ENCODE measurements at regions not wholly inside any gene's neighbourhood (a gene's known extent, or its start where the extent isn't known, plus 50 kb on each side); places are given as distances from the start of the nearest gene placed in this dataset.

DNA sequence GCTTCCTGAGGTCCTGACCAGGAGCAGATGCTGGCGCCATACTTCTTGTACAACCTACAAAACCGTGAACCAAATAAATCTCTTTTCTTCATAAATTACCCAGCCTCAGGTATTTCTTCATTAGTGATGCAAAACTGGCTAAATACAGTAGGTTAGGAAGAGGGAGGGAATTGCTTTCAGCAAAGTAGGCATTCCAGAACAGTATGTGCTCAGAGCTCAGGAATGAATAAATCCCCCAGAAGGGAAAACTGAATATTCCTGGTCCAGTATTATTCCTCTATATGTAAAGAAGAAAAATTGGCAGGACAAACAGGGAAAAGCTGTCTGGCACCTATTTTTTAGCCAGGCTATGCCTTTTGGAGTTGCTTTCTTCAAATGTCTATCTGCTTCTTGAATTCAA is 577.1 kb downstream of the PSAT1 start:
- H3K9ac ChIP-seq (ENCODE audit: low read depth, low read length), result no peak overlapping the region
- H3K27me3 ChIP-seq (ENCODE audit: control insufficient read depth, insufficient read depth, low read length), result no peaks in the 10 kb centered on the region
- no peaks in the 10 kb centered on the region for H3K9me3 ChIP-seq (ENCODE audit: control insufficient read depth, insufficient read depth, low read length)
- no peak overlapping the region for H3K27ac ChIP-seq (ENCODE audit: low read depth, low read length)
- H3K4me1 ChIP-seq (ENCODE audit: control insufficient read depth, insufficient read depth, low read length), result no peaks in the 10 kb centered on the region
- H3K36me3 ChIP-seq (ENCODE audit: control insufficient read depth, insufficient read depth, low read length), result no peaks in the 10 kb centered on the region
- H3K4me3 ChIP-seq (ENCODE audit: low read depth, low read length), result no peak overlapping the region

DNA sequence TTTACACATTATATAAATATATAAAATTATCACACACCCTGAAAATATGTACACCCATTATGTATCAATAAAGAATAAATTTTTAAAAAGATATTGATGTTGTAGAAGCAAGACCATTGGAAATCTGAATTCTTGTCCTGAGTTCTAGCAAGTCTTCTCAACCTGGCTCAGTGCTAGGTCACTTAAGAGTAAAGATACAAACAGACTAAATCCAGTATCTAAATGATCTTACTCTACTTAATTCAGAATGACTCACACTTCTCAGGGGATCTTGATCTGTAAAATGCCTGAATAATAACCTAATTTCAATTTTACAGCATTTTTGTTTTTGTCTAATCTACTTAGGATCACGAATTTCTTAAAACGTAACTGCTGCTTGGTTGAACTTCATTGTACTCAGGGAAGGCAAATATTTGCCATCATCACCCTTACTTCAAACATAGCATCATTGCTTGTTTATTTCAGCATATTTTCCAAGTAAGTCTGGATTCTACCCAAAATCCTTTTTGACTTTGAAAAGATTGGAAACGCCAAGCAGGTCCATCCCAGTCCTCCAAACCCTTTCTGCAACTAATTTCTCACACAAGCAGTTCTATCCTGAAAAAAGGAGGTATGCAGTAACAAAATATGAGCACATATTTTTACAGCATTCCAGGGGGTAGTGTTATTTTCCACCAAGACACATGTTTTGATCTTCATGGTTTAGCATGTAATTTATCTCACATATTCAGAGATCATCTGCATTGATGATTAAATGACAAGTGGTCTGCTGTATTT is 582.6 kb downstream of the PSAT1 start:
- no peak overlapping the region for H3K4me3 ChIP-seq (ENCODE audit: low read depth, low read length)
- no peak overlapping the region for H3K27ac ChIP-seq (ENCODE audit: low read depth, low read length)
- no peak overlapping the region for H3K9ac ChIP-seq (ENCODE audit: low read depth, low read length)
- no peaks in the 10 kb centered on the region for H3K27me3 ChIP-seq (ENCODE audit: control insufficient read depth, insufficient read depth, low read length)
- no peaks in the 10 kb centered on the region for H3K9me3 ChIP-seq (ENCODE audit: control insufficient read depth, insufficient read depth, low read length)
- H3K4me1 ChIP-seq (ENCODE audit: control insufficient read depth, insufficient read depth, low read length), result no peaks in the 10 kb centered on the region
- no peaks in the 10 kb centered on the region for H3K36me3 ChIP-seq (ENCODE audit: control insufficient read depth, insufficient read depth, low read length)

DNA sequence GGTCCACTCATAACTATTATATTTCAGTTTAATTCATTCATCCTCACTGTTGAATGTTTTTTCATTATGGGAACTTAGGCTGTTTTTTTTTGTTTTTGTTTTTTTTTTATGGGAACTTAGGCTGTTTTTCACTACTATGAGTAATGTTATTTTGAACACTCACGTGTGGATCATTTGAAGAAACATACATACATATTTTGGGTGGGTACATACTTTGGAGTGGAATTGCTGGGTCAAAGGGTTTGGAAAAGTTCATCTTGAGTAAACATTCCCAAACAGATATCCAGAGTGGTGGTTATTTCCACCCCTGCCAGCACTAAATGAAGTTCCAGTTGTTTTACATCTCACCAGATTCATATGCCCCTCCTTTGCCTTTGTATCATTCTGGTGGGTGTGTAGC is 584.4 kb downstream of the PSAT1 start:
- H3K4me1 ChIP-seq (ENCODE audit: control insufficient read depth, insufficient read depth, low read length), result no peaks in the 10 kb centered on the region
- no peaks in the 10 kb centered on the region for H3K27me3 ChIP-seq (ENCODE audit: control insufficient read depth, insufficient read depth, low read length)
- H3K27ac ChIP-seq (ENCODE audit: low read depth, low read length), result no peak overlapping the region
- H3K9me3 ChIP-seq (ENCODE audit: control insufficient read depth, insufficient read depth, low read length), result no peaks in the 10 kb centered on the region
- H3K36me3 ChIP-seq (ENCODE audit: control insufficient read depth, insufficient read depth, low read length), result no peaks in the 10 kb centered on the region
- H3K9ac ChIP-seq (ENCODE audit: low read depth, low read length), result no peak overlapping the region
- H3K4me3 ChIP-seq (ENCODE audit: low read depth, low read length), result no peak overlapping the region

DNA sequence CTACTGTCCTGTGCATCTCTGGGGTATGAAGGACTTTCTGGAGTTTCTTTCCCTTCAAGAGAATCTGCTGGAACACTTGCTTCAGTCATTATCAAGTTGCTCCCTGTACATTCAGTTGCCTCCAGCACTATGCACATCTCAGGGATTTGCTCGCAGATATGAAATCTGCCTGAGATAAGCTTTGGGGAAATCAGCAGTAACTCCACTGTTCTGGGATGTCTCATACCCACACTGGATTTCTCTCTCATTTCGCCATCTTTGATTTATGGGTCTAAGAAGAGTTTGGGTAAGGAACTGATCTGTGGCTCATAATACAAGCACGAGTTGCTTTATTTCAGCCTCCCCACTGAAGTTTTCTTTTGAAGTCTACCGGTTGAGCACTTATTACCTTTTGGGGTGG is 585.6 kb downstream of the PSAT1 start:
- Histone ChIP-seq H3K4me3 (ENCODE audit: low read depth, low read length) (no peak overlapping the region), H3K27ac (ENCODE audit: low read depth, low read length) (no peak overlapping the region), H3K36me3 (ENCODE audit: control insufficient read depth, insufficient read depth, low read length) (no peaks in the 10 kb centered on the region), H3K4me1 (ENCODE audit: control insufficient read depth, insufficient read depth, low read length) (no peaks in the 10 kb centered on the region), H3K9me3 (ENCODE audit: control insufficient read depth, insufficient read depth, low read length) (no peaks in the 10 kb centered on the region), H3K9ac (ENCODE audit: low read depth, low read length) (no peak overlapping the region), H3K27me3 (ENCODE audit: control insufficient read depth, insufficient read depth, low read length) (no peaks in the 10 kb centered on the region)

DNA sequence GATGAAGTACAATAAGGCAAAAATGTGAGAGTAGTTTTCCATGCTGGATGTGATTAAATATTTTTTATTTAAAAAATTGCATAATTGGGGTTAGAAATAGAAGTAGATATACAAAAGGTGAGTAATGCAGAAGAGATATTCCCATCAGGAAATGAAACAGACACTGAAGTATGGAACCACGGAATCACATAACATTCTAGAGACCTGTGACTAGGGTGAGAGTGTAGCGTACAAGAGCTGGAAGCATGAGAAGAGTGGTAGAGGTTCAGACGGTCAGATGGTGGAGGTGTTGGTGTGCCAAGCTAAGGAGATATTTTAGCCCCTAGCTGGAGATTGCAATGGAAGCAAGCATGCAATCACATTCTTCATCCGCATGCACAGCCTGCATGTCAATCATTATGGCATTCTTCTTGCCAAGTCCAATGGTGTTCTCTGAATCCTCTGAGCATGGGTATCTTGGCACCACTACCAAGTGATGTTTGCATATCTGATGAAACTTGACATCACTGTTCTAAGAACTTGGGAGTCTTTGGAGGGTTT is 587.8 kb downstream of the PSAT1 start:
- no peaks in the 10 kb centered on the region for H3K36me3 ChIP-seq (ENCODE audit: control insufficient read depth, insufficient read depth, low read length)
- H3K27ac ChIP-seq (ENCODE audit: low read depth, low read length), result no peak overlapping the region
- no peak overlapping the region for H3K9ac ChIP-seq (ENCODE audit: low read depth, low read length)
- H3K9me3 ChIP-seq (ENCODE audit: control insufficient read depth, insufficient read depth, low read length), result no peaks in the 10 kb centered on the region
- no peaks in the 10 kb centered on the region for H3K4me1 ChIP-seq (ENCODE audit: control insufficient read depth, insufficient read depth, low read length)
- H3K27me3 ChIP-seq (ENCODE audit: control insufficient read depth, insufficient read depth, low read length), result no peaks in the 10 kb centered on the region
- H3K4me3 ChIP-seq (ENCODE audit: low read depth, low read length), result no peak overlapping the region

DNA sequence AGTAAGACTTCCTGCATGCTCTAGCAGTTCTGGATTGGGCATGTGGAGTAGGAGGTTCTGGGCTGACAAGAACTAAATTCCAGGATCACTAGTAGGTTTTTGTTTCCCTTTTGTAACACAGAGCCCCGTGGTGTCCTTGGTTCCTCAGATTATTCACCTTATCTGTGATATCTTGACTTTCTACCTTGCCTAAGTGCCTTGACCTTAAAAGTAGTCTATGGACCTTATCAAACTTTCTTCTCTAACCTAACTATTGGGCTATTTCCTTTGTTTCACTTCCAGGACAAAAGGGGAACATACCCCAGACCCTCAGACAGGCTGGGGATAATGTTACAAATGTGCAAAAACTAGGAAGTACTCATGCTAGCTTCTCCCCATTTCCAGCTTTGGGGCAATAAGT is 595.3 kb downstream of the PSAT1 start:
- no peak overlapping the region for H3K9ac ChIP-seq (ENCODE audit: low read depth, low read length)
- no peak overlapping the region for H3K27ac ChIP-seq (ENCODE audit: low read depth, low read length)
- peaks cover 3% of the 10 kb centered on the region; the same call in 1 of the 2 replicates for H3K9me3 ChIP-seq (ENCODE audit: control insufficient read depth, insufficient read depth, low read length)
- no peaks in the 10 kb centered on the region for H3K36me3 ChIP-seq (ENCODE audit: control insufficient read depth, insufficient read depth, low read length)
- no peaks in the 10 kb centered on the region for H3K4me1 ChIP-seq (ENCODE audit: control insufficient read depth, insufficient read depth, low read length)
- no peak overlapping the region for H3K4me3 ChIP-seq (ENCODE audit: low read depth, low read length)
- H3K27me3 ChIP-seq (ENCODE audit: control insufficient read depth, insufficient read depth, low read length), result no peaks in the 10 kb centered on the region

DNA sequence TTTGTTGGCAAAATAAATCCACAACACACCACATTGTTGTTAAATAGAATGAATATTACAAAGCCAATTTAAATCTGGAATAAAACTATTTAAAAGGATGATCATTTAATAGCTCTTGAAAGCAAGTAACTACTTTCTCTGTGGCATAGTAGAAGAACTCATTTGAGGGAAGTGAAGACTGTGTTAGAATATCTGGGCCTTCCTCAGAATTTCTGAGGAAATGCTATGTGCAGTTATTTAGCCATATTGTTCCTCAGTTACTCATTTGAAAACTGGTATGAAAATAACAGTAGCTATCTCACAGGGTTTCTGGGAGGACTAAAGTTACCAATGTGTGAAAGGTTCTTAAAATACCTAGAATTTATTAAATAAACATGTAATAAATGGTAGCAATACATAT is 595.8 kb downstream of the PSAT1 start:
- no peaks in the 10 kb centered on the region for H3K27me3 ChIP-seq (ENCODE audit: control insufficient read depth, insufficient read depth, low read length)
- no peaks in the 10 kb centered on the region for H3K36me3 ChIP-seq (ENCODE audit: control insufficient read depth, insufficient read depth, low read length)
- no peak overlapping the region for H3K27ac ChIP-seq (ENCODE audit: low read depth, low read length)
- peaks cover 3% of the 10 kb centered on the region; the same call in 1 of the 2 replicates for H3K9me3 ChIP-seq (ENCODE audit: control insufficient read depth, insufficient read depth, low read length)
- no peak overlapping the region for H3K4me3 ChIP-seq (ENCODE audit: low read depth, low read length)
- H3K9ac ChIP-seq (ENCODE audit: low read depth, low read length), result no peak overlapping the region
- H3K4me1 ChIP-seq (ENCODE audit: control insufficient read depth, insufficient read depth, low read length), result no peaks in the 10 kb centered on the region

DNA sequence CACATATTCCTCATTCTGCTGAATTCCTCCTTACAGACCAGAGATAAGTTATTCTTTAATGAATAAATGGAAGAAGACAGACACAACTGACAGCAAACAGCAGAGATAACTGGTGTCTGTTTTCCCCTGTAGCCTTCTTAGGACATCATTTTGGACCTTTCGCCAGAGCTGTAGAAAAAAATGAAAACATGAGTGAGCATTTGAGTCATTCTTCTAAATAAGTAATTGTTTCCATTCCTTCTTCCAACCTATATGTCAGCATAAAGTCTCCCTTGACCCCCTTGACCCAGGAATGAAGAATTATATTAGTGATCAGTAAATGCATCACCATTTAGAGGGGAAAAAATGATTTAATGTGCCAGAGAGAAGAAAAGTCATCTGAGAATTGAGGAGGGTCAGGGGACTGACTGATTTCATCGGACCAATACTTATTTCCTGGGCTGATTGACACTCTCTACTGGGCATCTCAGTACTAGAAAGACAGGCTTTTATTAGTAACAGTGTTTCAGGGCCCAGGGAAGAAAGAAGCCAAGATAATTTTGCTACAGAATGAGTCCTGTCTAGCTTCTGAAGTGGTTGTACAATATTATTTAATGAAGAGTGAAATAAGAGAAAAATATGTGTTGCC is 597.0 kb downstream of the PSAT1 start:
- Histone ChIP-seq H3K4me1 (ENCODE audit: control insufficient read depth, insufficient read depth, low read length) (no peaks in the 10 kb centered on the region), H3K4me3 (ENCODE audit: low read depth, low read length) (no peak overlapping the region), H3K27ac (ENCODE audit: low read depth, low read length) (no peak overlapping the region), H3K27me3 (ENCODE audit: control insufficient read depth, insufficient read depth, low read length) (no peaks in the 10 kb centered on the region), H3K36me3 (ENCODE audit: control insufficient read depth, insufficient read depth, low read length) (no peaks in the 10 kb centered on the region), H3K9me3 (ENCODE audit: control insufficient read depth, insufficient read depth, low read length) (peaks cover 3% of the 10 kb centered on the region; the same call in 1 of the 2 replicates), H3K9ac (ENCODE audit: low read depth, low read length) (no peak overlapping the region)

DNA sequence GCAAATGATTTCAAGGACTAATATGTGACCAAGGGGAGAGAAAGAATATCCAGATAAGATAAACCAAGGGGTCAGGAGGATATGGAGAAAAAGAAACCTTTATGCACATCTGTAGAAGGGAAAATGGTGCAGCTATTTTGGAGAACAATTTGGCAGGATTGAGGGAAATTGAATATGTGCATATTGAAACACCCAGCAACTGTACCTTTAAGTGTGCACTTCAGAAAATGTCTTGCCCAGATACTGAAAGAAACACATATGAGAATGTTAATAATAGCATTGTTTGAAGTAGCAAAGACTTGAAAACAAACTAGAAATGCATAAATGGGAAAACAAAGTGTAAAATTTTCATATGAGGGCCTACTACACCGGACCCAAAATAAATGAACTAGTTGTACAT is 599.6 kb downstream of the PSAT1 start:
- no peak overlapping the region for H3K9ac ChIP-seq (ENCODE audit: low read depth, low read length)
- no peaks in the 10 kb centered on the region for H3K36me3 ChIP-seq (ENCODE audit: control insufficient read depth, insufficient read depth, low read length)
- no peaks in the 10 kb centered on the region for H3K4me1 ChIP-seq (ENCODE audit: control insufficient read depth, insufficient read depth, low read length)
- no peak overlapping the region for H3K27ac ChIP-seq (ENCODE audit: low read depth, low read length)
- H3K4me3 ChIP-seq (ENCODE audit: low read depth, low read length), result no peak overlapping the region
- H3K27me3 ChIP-seq (ENCODE audit: control insufficient read depth, insufficient read depth, low read length), result no peaks in the 10 kb centered on the region
- H3K9me3 ChIP-seq (ENCODE audit: control insufficient read depth, insufficient read depth, low read length), result no peaks in the 10 kb centered on the region

DNA sequence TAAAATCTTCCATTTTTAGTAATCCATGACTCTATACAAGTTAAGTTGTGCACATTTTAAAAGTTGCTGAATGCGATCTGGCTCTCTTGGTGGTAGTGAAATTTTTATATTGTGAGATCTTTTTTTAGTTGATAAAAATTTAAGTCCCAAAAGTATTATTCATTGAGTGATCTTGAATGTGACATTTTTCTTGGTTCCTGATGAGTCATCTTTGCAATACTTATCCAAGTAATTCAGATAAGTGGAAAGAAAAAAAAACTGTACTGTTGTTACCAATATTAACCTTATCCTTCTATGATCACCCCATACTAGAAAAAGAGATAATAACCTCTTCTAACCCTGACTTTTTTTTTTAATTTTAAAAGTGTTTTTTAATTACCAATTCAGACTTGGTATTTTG is 601.3 kb downstream of the PSAT1 start:
- Histone ChIP-seq H3K36me3 (ENCODE audit: control insufficient read depth, insufficient read depth, low read length) (no peaks in the 10 kb centered on the region), H3K4me3 (ENCODE audit: low read depth, low read length) (no peak overlapping the region), H3K9ac (ENCODE audit: low read depth, low read length) (no peak overlapping the region), H3K27me3 (ENCODE audit: control insufficient read depth, insufficient read depth, low read length) (no peaks in the 10 kb centered on the region), H3K4me1 (ENCODE audit: control insufficient read depth, insufficient read depth, low read length) (no peaks in the 10 kb centered on the region), H3K27ac (ENCODE audit: low read depth, low read length) (no peak overlapping the region), H3K9me3 (ENCODE audit: control insufficient read depth, insufficient read depth, low read length) (no peaks in the 10 kb centered on the region)

DNA sequence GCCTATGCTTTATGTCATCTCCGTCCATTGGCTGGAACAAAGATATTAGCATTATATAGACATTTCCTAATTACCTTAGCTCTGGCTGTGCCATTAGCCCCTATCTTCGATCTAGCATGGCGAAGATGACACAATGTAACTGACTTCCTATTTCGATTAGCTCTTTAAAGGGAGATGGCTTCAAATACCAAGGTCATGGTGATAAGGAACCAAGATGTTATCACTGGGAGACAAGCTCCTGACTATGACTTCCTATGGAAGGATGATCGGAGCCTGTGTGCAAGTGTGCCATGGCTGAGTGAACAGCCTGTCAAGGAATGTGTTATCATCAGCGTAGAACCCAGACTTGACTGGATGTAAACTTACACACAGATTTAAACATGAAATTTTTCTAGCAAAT is 602.1 kb downstream of the PSAT1 start:
- Histone ChIP-seq H3K9ac (ENCODE audit: low read depth, low read length) (no peak overlapping the region), H3K36me3 (ENCODE audit: control insufficient read depth, insufficient read depth, low read length) (no peaks in the 10 kb centered on the region), H3K4me1 (ENCODE audit: control insufficient read depth, insufficient read depth, low read length) (no peaks in the 10 kb centered on the region), H3K9me3 (ENCODE audit: control insufficient read depth, insufficient read depth, low read length) (no peaks in the 10 kb centered on the region), H3K4me3 (ENCODE audit: low read depth, low read length) (no peak overlapping the region), H3K27me3 (ENCODE audit: control insufficient read depth, insufficient read depth, low read length) (no peaks in the 10 kb centered on the region), H3K27ac (ENCODE audit: low read depth, low read length) (no peak overlapping the region)

Measured in HUES48 (cell line).